B cell (primary cell): ENCODE measurements at regions not wholly inside any gene's neighbourhood (a gene's known extent, or its start where the extent isn't known, plus 50 kb on each side); places are given as distances from the start of the nearest gene placed in this dataset.

Experiments used
- EZH2 ChIP-seq: IDR thresholded peaks from 2 replicates; pipeline ENCODE4 v1.6.1; 2012; ENCODE audit warnings: borderline replicate concordance, low read depth, mild to moderate bottlenecking, moderate library complexity, low read length; ENCODE audit not compliant: insufficient read depth, poor library complexity, severe bottlenecking
- TF ChIP-seq, protein P1 (sequence below): fragments of 200-600 bp; IDR thresholded peaks from one replicate; pipeline ENCODE4 v1.8.0; 2022; ENCODE audit warnings: antibody characterized with exemption, mild to moderate bottlenecking

GRCh38 chr13:112231451-112232083 lies 144.6 kb upstream of the SPACA7 start:
- TF ChIP-seq, protein P1, sequence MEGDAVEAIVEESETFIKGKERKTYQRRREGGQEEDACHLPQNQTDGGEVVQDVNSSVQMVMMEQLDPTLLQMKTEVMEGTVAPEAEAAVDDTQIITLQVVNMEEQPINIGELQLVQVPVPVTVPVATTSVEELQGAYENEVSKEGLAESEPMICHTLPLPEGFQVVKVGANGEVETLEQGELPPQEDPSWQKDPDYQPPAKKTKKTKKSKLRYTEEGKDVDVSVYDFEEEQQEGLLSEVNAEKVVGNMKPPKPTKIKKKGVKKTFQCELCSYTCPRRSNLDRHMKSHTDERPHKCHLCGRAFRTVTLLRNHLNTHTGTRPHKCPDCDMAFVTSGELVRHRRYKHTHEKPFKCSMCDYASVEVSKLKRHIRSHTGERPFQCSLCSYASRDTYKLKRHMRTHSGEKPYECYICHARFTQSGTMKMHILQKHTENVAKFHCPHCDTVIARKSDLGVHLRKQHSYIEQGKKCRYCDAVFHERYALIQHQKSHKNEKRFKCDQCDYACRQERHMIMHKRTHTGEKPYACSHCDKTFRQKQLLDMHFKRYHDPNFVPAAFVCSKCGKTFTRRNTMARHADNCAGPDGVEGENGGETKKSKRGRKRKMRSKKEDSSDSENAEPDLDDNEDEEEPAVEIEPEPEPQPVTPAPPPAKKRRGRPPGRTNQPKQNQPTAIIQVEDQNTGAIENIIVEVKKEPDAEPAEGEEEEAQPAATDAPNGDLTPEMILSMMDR, result no peak
- no peak for TF ChIP-seq EZH2
